C4-2B (cell line): ENCODE measurements at regions not wholly inside any gene's neighbourhood (a gene's known extent, or its start where the extent isn't known, plus 50 kb on each side); places are given as distances from the start of the nearest gene placed in this dataset.

Source experiments
- CTCF ChIP-seq: fragments of 450-650 bp; conservative IDR thresholded peaks from 2 replicates; pipeline ENCODE4 v1.5.1; 2017; ENCODE audit warnings: mild to moderate bottlenecking
- ZFX ChIP-seq: fragments of 450-650 bp; IDR thresholded peaks from 2 replicates; pipeline ENCODE4 v1.6.1; 2017

- TF ChIP-seq CTCF (no peak), ZFX (no peak)
Observed at GRCh38 chr7:115123441-115123840, 201.5 kb downstream of the MDFIC start.
